NCI-H1436 (cell line): ENCODE measurements at regions not wholly inside any gene's neighbourhood (a gene's known extent, or its start where the extent isn't known, plus 50 kb on each side); places are given as distances from the start of the nearest gene placed in this dataset.

Experiments
- DNase-seq: peaks from one replicate; lab custom pipeline; 2025; lab: John Stamatoyannopoulos, UW

DNA sequence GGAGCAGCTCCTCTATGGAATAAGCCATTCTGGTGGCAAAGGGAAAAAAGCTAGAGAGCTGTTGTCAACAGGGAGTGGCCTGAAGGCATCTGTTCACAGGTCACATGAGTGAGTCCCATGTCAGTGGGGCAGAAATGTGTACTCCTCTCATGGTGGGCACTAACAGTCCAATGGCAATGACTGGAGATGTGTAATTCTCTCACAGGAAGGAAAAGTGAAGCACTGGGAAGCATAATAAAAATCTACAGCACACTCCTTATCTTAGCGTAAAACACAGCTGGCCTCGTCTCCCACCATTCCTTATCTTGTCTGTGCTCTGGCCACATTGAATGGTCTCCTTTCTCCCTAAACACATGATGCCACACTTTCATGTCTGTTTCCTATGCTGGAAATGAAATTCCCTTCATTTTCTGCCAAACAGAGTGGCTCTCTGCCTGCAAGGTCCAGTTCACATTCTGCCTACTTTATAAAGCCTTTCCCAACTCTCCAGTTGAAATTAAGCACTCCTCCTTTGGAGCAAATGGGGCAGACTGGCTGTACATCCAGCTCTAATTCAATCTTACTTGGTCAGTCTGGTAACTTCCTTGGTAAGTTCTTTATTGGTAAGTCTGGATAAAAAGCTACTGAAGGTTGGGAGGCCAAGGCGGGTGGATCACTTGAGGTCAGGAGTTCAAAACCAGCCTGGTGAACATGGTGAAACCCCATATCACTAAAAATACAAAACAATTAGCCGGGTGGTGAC, 139.8 kb downstream of the RPL22L1 start:
- DNase-seq, result no peak

DNA sequence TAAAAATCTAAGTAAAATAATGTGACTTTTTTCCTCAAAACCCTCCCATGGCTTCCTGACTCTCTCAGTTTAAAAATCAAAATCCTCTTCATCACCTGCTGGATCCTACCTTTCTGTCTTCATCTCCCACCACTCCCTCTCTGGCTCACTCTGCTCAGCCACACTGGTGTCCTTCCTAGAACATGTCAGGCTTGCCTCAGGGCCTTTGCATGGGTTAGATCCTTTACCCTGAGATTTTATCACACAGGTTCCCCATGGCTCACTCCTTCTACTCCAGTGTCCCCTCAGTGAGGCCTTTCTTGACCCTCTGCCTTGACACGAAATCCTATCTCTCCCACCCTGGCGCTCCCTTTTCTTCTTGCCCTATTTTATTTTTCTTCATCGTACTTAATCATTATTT, 141.8 kb downstream of the RPL22L1 start:
- no peak for DNase-seq

DNA sequence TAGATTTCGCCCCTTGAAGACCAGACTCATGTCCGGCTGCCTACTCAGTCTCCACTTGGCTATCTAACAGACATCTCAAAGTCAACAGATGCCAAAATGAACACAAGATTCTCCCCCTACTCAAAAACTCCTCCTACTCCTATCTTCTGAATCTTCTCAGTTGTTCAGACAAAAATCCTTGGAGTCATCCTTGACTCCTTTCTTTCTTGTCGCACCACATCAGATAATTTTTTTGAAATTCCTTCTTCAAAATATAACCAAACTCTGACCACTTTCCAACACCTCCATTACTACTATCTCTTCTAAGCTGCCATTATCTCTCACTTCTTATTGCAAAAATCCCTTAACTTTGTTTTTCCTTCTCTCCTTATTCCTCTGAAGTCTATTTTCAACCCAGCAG, 141.9 kb upstream of the SLC7A14 start:
- no peak for DNase-seq

DNA sequence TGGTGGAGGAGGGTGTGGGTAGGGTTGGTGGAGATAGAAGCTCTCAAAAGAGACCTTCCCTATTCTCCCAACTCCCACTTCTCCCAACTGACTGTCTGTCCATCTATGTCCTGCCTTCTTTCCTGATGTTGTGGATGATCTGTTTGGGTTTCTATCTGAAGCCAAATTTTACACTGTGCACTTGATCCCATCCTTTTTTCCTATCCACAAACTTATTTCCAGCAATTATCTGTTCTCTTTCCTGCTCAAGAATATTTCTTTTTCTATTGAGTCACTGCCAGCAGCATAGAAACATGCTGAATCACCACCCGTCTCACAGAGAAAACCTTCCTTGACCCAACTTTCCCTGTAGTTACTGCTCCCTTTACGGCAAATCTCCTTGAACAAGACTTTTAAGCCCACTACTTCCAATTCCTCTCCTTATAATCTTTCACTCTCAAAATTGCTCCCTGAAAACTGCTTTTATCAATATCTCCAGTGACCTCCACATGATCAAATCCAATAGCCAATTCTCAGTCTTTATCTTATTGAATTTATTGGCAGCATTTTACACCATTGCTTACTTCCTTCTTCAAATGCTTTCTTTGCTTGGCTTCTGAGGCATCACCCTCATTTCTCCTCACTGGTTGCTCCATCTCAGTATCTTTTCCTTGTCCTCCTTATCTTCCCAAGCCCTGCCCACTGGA, 141.2 kb upstream of the SLC7A14 start:
- DNase-seq, result no peak

DNA sequence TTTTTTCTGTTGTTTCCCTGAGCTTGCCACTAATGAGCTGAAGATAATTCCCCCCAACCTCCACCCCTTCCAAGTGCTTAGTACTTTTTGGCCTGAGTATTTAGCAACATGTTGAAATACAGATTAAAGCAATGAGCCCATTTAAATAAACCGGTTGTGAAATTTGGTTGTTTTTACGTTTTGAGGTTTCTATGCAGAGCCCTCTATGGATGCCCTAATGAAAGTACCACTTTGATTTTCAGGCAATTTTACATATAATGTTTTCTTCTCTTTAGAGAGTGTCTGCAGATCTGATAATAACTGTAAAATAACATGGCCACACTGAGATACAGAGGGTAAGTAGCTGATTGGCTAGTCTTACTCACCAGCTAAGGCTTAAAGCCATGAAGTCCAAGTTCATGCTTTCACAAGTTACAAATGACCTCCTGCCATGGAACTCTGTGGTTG, 139.4 kb upstream of the SLC7A14 start:
- DNase-seq, result no peak

DNA sequence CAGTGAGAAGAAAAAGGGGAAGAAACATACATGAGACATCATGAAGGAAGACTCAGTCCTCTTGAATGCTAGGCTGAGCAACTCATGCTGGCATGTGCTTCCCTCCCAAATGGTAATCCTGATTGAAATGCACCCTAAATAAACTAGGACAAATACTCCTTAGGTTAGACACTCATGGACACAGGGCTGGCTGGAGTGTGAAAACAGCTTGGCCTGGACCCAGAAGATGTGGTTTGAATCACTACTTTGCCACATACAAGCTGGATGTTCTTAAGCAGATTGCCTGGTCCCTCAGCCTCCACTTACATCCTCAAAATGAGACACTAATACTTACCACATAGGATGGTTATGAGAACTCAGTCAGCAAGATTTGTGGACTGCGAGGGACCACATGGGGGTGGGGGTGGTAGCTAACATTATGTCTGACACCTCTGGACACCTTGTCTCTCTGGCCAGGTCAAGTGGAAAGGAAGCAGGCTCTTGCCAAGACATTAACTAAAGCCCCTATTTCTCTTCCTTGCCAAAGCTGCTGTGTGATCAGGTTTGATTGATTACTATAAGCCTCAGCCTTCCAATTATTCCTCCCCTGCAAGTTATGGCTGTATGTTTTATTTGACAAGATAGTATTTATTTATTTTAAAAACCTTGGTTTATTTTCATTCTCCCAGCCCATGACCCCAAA, 138.9 kb upstream of the SLC7A14 start:
- DNase-seq, result no peak

DNA sequence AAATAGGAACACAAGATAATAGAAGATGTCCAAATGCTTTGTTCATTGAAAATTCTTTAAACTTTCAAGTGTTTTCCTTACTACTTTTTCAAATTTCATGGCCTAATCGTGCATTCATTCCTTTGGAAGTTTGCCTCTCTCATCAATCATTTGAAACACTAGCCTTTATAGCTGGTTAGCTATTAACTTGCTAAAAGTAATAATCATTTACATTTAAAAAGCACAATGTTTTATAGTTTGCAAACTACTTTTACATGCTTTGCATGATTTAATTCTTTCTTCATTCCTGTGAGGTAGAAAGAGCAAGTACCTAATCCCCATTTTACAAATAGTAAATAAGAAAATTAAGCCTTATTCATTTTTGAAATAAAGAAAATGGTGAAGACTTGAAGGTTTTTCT, 137.4 kb upstream of the SLC7A14 start:
- no peak for DNase-seq

DNA sequence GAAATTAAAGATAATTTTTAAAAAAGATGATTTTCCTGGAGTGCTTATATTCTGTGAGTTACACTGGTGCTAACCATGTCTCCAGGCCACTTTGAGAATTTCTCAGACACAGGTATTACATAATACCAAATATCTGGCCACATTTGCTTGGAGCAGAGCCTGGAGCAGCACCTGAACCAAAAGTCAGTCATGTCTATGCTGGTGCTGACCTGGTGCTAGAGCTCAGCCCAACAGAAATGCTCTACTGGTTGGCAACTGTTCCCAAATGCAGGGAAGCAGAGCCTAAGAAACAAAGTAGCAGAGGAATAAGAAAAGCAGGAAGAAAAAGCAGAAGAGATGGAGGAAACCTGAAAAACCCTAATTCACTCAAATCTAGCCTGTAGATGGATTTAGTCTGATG, 135.7 kb upstream of the SLC7A14 start:
- DNase-seq, result no peak

DNA sequence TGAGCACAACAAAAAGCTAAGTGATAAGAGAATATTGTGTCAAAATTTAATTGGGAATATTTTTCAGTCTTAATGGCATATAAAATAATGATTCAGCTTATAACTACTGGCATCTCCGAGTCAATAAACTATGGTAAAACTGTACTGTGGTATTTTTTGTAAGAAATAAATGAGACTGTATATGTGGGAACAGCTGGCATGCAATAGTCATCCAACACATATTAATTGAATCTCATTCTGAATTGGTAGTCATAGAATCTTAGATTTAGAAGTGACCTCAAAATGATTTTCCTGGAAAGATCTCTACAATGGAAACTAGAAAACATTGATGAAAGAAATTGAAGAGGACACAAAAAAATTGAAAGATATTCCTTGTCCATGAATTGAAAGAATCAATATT, 133.4 kb upstream of the SLC7A14 start:
- DNase-seq, result no peak

DNA sequence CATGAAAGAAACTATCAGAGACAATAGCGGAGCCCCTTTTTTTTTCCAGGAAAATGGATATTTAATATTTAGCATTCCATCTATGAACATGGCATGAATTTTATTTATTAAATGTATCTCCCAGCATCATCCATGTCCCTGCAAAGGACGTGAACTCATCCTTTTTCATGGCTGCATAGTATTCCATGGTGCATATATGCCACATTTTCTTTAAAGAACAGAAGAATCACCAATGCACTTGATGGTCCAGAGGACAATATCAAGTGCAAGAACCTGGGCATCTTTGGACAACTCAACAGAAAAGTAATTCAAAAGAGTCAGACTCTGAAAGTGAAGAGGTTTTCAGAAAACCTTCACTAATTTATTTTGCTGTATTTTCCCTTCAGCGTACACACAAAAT, 133.0 kb upstream of the SLC7A14 start:
- no peak for DNase-seq

DNA sequence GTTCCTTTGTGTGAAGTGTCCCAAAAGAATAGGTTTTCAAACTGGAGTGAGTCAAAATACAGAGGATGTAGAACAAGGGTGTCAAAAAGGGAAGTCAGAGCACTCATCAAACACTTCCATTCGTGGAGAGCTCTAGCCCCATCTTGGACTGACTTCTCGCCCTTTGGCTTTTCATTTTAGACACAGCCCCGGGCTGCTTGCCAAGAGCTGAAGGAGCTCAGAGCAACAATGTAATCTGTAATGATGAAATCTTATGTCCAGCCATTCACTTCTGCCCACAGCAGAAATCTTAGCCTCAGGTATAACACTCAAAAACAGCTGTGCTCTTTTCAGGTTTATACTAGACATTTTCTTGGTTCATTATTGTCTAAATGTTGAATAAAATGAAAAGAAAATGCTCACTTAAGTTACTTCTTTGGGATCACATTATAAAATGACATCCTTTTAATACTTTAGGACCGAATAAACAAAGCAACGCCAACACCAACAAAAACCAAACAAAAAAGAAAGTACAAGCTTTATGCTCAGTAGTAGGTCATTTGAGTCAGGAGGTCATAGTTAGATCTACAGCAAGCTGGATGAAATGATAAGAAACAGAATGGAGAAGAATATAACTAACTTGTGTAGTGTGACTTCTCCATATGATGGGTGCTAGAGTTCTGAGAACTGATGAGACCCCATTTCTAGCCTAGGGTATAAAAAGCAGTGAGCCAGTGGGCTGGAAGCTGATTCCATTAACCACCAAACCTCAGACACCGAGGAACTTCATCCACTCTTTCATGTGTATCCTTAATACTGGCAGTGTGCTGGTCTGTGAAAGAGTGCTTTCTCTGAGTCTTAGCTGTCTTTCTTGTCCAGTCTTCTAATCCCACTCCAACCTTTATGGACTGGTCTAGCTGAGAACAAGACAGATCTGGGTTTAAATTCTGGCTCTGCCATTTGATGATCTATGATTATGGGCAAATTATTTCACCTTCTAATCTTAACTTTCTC, 131.8 kb upstream of the SLC7A14 start:
- no peak for DNase-seq

DNA sequence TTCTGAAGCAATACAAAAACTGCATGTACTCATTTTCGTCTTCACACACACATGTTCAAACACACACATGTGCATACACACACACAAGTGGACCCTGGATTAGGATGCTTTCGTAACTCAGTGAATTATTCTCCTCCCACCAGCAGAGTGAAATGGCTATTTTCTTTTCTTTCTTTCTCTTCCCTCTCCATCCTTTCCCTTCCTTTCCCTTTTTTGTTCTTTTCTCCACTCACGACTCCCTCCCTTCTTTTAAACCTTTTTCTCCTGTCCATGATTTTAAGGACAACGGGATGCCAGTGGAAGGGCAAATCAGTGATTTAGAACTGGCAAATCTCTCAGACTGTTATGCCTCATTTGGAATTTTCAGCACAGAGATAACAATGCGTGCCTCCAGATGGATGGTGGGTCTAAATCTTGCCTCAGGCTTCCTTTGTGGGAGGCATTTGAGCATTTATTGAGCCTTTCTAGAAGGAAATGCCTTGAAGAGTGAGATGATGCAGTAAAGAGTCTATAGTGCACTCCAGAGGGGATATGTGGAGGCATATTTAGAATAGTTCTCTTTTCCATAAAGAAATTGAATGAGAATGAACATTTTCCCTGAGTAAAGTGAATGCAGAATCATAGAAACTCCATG, 130.4 kb upstream of the SLC7A14 start:
- DNase-seq, result no peak

DNA sequence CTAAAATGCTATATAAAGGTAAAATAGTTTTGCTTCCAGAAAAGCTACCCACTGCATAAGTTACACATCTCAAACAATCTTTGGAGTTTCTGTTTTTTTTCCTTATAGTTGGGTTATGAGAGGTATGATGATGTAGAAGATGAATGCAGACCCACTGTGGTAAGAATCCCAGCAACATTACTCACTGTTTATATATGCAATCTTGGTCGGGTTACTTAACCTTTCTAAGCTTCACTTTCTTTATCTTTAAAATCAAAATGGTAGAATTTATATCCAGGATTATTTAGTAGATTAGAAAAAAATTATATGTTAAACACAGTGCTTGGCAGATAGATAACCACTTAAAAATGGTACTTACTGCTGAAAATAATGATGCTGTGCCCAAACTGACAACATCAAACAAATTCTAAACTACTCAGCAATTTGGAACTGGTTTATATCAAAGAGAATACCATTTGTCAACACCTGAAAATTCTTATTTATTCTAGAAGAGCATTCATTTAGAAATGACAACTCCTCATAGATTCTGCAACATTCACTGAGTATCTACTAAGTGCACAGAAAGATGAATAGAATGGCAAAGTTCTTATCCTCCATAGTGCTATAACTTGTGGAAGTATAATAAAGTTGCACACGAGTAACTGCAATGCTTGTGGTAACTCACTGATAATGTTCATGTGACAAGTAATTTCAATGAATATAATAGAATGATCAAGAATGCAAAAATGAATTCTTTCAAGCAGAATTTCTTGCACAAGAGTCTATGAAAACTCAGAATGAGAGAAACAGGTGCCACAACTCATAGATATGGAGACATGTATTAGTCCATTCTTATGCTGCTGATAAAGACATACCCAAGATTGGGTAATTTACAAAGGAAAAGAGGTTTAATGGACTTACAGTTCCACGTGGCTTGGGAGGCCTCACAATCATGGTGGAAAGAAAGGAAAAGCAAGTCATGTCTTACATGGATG, 129.0 kb upstream of the SLC7A14 start:
- DNase-seq, result no peak

DNA sequence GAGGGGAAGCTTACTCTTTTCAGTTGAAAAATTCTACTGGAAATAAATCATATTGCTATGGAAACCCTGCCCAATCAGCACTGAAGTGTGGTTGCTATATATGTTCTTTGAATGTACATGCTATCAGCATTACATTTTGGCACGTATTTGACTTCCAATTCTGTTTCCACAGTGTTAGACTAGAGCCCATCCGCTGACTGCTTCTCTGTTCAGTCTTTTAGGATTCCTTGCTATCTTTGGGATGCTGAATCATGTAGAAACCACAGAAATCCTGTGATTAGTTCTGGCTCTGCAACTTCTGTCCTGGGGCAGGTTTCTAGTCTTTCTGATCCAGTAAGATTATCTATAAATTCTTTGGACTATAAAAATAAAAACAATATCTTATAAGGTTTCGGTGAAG, 128.2 kb upstream of the SLC7A14 start:
- DNase-seq, result no peak

DNA sequence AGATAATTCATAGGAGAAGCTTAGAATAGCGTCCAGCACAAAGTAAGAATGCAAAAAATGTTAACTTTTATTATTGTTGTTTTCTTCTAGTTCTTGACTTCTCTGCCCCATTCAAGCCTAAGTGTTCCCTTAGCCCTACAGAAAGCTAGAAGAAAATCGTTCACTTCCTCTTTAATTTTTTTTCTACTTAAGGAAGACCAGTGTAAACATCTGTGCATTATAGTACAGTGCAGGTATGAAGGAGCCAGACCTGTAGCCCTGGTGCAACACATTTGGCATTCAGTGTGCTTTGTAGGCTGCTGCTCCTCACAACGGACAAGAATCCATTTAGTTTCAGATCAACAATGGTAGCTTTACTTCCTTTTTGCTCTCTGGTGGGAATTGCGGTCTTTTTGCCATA, 127.8 kb upstream of the SLC7A14 start:
- DNase-seq, result no peak

DNA sequence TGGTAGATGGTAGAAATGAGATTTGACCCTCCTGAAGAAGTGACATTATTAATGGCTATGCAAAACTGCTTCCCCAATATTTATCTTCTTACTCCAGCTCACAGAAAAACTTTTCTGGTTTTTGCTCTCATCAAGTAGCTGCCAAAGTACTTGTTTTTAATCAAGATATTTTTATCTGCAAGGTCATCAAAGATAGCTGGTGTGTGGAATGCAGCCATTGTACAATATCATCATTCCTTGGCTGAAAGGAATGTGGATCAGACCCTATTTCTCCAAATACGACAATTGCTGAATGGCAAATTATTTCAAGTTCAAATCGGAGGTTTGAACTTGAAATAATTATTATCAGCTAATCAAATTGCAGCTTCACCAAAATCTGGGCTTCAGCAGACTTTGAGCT, 126.9 kb upstream of the SLC7A14 start:
- no peak for DNase-seq

DNA sequence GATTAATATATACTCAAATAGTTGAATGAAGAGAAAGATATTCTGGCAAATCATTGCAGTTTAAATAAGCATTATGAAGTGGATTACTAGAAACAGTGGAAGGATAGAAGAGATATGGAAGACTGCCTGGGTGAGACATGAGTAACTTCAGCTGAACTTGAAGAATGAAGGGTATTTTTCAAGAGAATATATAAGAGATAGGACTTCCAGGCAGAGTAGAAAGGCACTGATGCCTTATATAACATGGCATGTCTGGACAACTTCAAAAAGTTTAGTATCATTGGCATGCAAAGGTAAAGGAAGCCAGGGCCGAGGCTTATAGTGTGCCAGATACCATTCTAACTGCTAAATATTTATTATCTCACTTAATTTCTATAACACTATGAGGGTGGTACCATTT, 126.5 kb upstream of the SLC7A14 start:
- DNase-seq, result no peak

DNA sequence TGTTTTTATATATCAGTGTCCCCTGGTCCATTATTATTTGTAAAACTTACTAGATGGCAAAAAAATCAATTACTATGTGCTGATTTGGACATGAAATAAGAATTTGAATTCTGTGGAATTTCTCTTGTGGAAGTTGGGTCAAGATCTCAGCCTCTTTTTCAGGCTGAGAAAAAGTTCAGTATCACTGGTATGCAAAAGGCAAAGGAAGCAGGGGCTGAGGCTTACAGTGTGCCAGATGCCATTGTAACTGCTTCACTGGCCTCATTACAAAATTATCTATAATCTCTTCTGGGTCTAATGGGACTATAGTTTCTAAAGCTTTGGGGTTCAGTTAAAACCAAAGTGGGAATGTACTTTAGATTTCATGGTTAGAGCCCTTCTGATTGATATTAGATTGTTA, 125.9 kb upstream of the SLC7A14 start:
- no peak for DNase-seq

DNA sequence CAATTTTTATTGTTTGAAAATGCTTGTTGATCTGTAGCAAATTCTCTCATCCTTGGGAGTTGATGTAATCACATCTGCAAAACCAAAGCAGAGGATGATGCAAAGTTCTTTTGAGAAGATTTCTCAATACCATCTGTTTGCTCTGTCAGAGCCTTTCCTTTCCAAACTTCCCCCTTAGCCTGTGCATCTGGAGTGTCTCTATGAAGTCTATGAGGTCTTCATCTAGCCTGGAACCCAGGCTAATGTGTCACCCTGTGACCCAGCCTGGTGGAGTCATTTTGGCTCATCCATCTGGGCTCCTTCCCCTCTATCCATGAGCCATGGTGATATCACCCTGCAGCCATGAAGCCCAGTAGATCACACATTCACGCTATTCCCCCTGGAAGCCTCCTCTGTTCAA, 123.2 kb upstream of the SLC7A14 start:
- DNase-seq, result no peak

DNA sequence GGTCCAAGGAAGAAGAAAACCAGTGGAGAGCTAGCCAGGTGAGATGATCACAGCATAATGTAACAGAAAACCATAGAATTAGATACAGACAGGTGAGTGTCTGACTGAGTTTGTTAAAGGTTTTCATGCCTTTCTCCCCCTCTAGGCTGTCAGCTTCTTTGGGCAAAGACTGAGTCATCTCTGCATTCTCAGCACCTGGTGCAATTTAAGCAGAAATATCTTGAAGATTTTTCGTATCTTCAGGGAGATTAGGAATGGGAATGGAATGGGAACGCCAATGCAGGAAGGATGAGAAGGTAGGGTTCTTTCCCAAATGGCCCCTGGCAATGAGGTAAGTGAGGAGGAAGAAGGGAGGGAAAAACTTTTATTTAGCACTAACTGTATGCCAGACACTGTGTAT, 122.0 kb upstream of the SLC7A14 start:
- no peak for DNase-seq
